K562 (cell line): ENCODE measurements at regions not wholly inside any gene's neighbourhood (a gene's known extent, or its start where the extent isn't known, plus 50 kb on each side); places are given as distances from the start of the nearest gene placed in this dataset.

Source experiments
- ATAC-seq: fragments of 200-7000 bp; cut with Tn5 transposase; 3 replicates; pipeline ENCODE4 v1.9.1; 2020; ENCODE audit warnings: moderate library complexity
- BruUV-seq: library from RNA; stranded (reverse); fragments of 400-500 nt; replicated peaks from 2 replicates; lab custom pipeline; 2021; lab: Mats Ljungman, UMichigan
- CTCF ChIA-PET: fragments of 300-600 bp; formaldehyde crosslinking; extraction: SDS; loops from one replicate; lab custom pipeline; 2021; ENCODE audit warnings: low intra/inter-chr PET ratio; lab: Yijun Ruan, JAX
- POLR2A ChIA-PET: fragments of 300-600, 350-650 bp; sonication (Branson Sonifier 250); formaldehyde crosslinking; extraction: SDS; loops from one replicate; lab custom pipeline; 2021; ENCODE audit warnings: antibody characterized with exemption, inconsistent platforms; lab: Yijun Ruan, JAX
- DNase-seq, 4 experiments: peaks; one replicate each; pipeline versions ENCODE4 v3.0.0 to v3.0.0-alpha.2; 2011 to 2018; ENCODE audit warnings: low spot score in 3 of 4, mixed read lengths in 3 of 4; ENCODE audit errors: extremely low read depth in 1 of 4
- FAIRE-seq: peaks from 2 replicates; lab custom pipeline; 2011; peaks lifted over from hg19 to GRCh38; lab: Jason Lieb, UNC
- H2AFZ ChIP-seq: 2 replicates; pipeline ENCODE4 v1.6.0; 2011; ENCODE audit warnings: low read depth, low read length, control low read depth, inconsistent platforms
- H3K27ac ChIP-seq: fragments of 200-600 bp; 3 replicates; pipeline ENCODE4 v1.8.0; 2011; ENCODE audit warnings: low read depth, mild to moderate bottlenecking, control low read depth, inconsistent platforms, low read length, moderate library complexity, mixed read lengths; ENCODE audit errors: extremely low read depth
- H3K27me3 ChIP-seq, 2 experiments: fragments of 300-600 bp in 1 of 2; 2 replicates in 1 of 2; 3 replicates in 1 of 2; pipeline versions ENCODE4 v1.6.0 to v1.8.0; 2011; ENCODE audit warnings: inconsistent platforms in 2 of 2, low read length in 2 of 2, mild to moderate bottlenecking in 1 of 2, mixed read lengths in 1 of 2, moderate library complexity in 1 of 2; ENCODE audit not compliant: control insufficient read depth in 2 of 2, insufficient read depth in 2 of 2
- H3K36me3 ChIP-seq: fragments of 300-600 bp; 3 replicates; pipeline ENCODE4 v1.8.0; 2011; ENCODE audit warnings: mild to moderate bottlenecking, low read length, inconsistent platforms; ENCODE audit not compliant: control insufficient read depth, insufficient read depth
- H3K4me1 ChIP-seq, 2 experiments: fragments of 200-600 bp in 1 of 2; replicated peaks in 1 of 2; 2 replicates in 1 of 2; 3 replicates in 1 of 2; pipeline versions ENCODE4 v1.5.1 to v1.8.0; 2011; ENCODE audit warnings: inconsistent platforms in 2 of 2, low read length in 2 of 2, mild to moderate bottlenecking in 1 of 2, mixed read lengths in 1 of 2, moderate library complexity in 1 of 2; ENCODE audit not compliant: control insufficient read depth in 2 of 2, insufficient read depth in 2 of 2
- H3K4me2 ChIP-seq: 2 replicates; pipeline ENCODE4 v1.6.1; 2011; ENCODE audit warnings: low read length, control low read depth, inconsistent platforms, mixed read lengths; ENCODE audit not compliant: insufficient read depth
- H3K4me3 ChIP-seq: fragments of 200-600 bp; sonication (generic), shearing (Covaris generic); 2 replicates; pipeline ENCODE4 v1.5.1; 2016; ENCODE audit warnings: control low read depth, inconsistent platforms
- H3K79me2 ChIP-seq: fragments of 200-600 bp; 3 replicates; pipeline ENCODE4 v1.8.0; 2011; ENCODE audit warnings: low read length, inconsistent platforms; ENCODE audit not compliant: control insufficient read depth, insufficient read depth
- H3K9ac ChIP-seq, 2 experiments: 2 replicates each; pipeline versions ENCODE4 v1.6.0 to v1.6.1; 2011; ENCODE audit warnings: low read depth in 2 of 2, low read length in 2 of 2, control low read depth in 1 of 2, inconsistent platforms in 1 of 2, mild to moderate bottlenecking in 1 of 2, mixed read lengths in 1 of 2; ENCODE audit not compliant: insufficient read depth in 1 of 2
- H3K9me1 ChIP-seq: one replicate; pipeline ENCODE4 v1.6.0; 2011; ENCODE audit warnings: inconsistent platforms, mild to moderate bottlenecking, low read length, moderate library complexity; ENCODE audit not compliant: control insufficient read depth, insufficient read depth
- H3K9me3 ChIP-seq: replicated peaks from 2 replicates; pipeline ENCODE4 v1.5.1; 2011; ENCODE audit warnings: low read depth, low read length, inconsistent platforms; ENCODE audit not compliant: control insufficient read depth, insufficient read depth
- H4K20me1 ChIP-seq: replicated peaks from 2 replicates; pipeline ENCODE4 v1.6.1; 2011; ENCODE audit warnings: low read length, inconsistent platforms, mixed read lengths; ENCODE audit not compliant: control insufficient read depth, insufficient read depth
- CBX5 ChIP-seq: IDR thresholded peaks from 2 replicates; pipeline ENCODE4 v1.6.1; 2014; ENCODE audit warnings: low read depth, borderline replicate concordance
- TCF7L2 ChIP-seq: fragments of 150-350 bp; IDR thresholded peaks from 2 replicates; pipeline ENCODE4 v1.6.1; 2016; ENCODE audit warnings: low read depth, mild to moderate bottlenecking, low read length, moderate library complexity
- ZNF121 ChIP-seq: sonication (generic); formaldehyde crosslinking; conservative IDR thresholded peaks from 2 replicates; pipeline ENCODE4 v1.8.0; 2022; ENCODE audit warnings: missing genetic modification reagents
- ZNF143 ChIP-seq: sonication (generic); formaldehyde crosslinking; IDR thresholded peaks from 2 replicates; pipeline ENCODE4 v1.9.0; 2022; ENCODE audit warnings: mild to moderate bottlenecking, missing genetic modification reagents
- ZNF699 ChIP-seq: fragments of 250-450 bp; sonication (Bioruptor Pico); IDR thresholded peaks from 2 replicates; pipeline ENCODE4 v1.8.0; 2021; ENCODE audit warnings: mild to moderate bottlenecking, moderate library complexity; ENCODE audit not compliant: insufficient replicate concordance
- WGBS: fragments of 100-300 bp; shearing (Covaris generic); methylation state at CpG from one replicate; pipeline ENCODE4 v1.1.6; 2016; ENCODE audit warnings: low coverage, mixed read lengths; ENCODE audit not compliant: insufficient coverage; ENCODE audit errors: missing lambda C conversion rate; 5-methylcytosine and 5-hydroxymethylcytosine counted together
- in situ Hi-C: fragments of 300-500 bp; cut with MboI; formaldehyde crosslinking; loops from 4 replicates; pipeline ENCODE4 v1.15.0; 2018; ENCODE audit warnings: inconsistent platforms, mixed read lengths
- intact Hi-C: fragments of 100-400 bp; cut with micrococcal nuclease; formaldehyde crosslinking; loops from 2 replicates; pipeline ENCODE4 v1.14.2; 2022
- TF ChIP-seq, protein P1 (sequence below): fragments of 450-650 bp; IDR thresholded peaks from 2 replicates; pipeline ENCODE4 v1.6.1; 2017; ENCODE audit warnings: antibody characterized with exemption, mild to moderate bottlenecking
- TF ChIP-seq, protein P2 (sequence below): fragments of 250-450 bp; sonication (Bioruptor Pico); IDR thresholded peaks from 2 replicates; pipeline ENCODE4 v1.8.0; 2021; ENCODE audit warnings: moderate library complexity, mild to moderate bottlenecking, inconsistent platforms
- TF ChIP-seq, protein P3 (sequence below): sonication (generic); formaldehyde crosslinking; IDR thresholded peaks from 2 replicates; pipeline ENCODE4 v1.8.1; 2023; ENCODE audit warnings: mild to moderate bottlenecking, missing genetic modification reagents
- TF ChIP-seq, protein P4 (sequence below): sonication (generic); formaldehyde crosslinking; IDR thresholded peaks from 2 replicates; pipeline ENCODE4 v1.8.1; 2023; ENCODE audit warnings: missing genetic modification reagents, mild to moderate bottlenecking, borderline replicate concordance

DNA sequence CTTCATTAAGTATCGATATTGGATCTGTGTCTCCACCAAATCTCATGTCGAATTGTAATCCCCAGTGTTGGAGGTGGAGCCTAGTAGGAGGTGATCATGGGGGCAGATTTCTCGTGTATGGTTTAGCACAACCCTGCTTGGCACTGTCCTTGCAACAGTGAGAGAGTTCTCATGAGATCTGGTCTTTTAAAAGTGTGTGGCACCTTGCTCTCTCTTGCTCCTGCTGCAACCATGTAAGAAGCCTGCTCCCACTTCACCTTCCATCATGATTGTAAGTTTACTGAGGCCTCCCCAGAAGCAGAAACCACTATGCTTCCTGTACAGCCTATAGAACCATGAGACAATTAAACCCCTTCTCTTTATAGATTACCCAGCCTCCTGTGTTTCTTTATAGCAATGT is 424.4 kb downstream of the NPHP4 start:
- Histone ChIP-seq H3K9me3 (no peaks in the 10 kb centered on the region), H3K4me1 (no peaks in the 10 kb centered on the region), H3K4me2 (no peak overlapping the region), H4K20me1 (no peaks in the 10 kb centered on the region), H3K9me1 (no peaks in the 10 kb centered on the region), H3K4me3 (no peak overlapping the region), H3K36me3 (no peaks in the 10 kb centered on the region), H3K9ac (no peak overlapping the region), H3K27me3 (peaks cover 0 to 4% of the 10 kb centered on the region in 2 experiments; a peak in 1 of 5 replicates), H3K79me2 (no peaks in the 10 kb centered on the region), H3K27ac (no peak overlapping the region), H2AFZ (no peak overlapping the region)
- POLR2A ChIA-PET, result no interaction called here
- ATAC-seq, result no peak
- CTCF ChIA-PET, result no interaction called here
- in situ Hi-C loops, result no loop called here
- WGBS, result 0% methylated on average over 3 of the region's 3 CpGs
- DNase-seq, result no peak
- no peak for FAIRE-seq
- BruUV-seq, result no TSS peak
- TF ChIP-seq TCF7L2, result no peak
- no peak for TF ChIP-seq ZNF143 (CRISPR knock-in tag)
- TF ChIP-seq ZNF699, result no peak
- TF ChIP-seq, protein P1, sequence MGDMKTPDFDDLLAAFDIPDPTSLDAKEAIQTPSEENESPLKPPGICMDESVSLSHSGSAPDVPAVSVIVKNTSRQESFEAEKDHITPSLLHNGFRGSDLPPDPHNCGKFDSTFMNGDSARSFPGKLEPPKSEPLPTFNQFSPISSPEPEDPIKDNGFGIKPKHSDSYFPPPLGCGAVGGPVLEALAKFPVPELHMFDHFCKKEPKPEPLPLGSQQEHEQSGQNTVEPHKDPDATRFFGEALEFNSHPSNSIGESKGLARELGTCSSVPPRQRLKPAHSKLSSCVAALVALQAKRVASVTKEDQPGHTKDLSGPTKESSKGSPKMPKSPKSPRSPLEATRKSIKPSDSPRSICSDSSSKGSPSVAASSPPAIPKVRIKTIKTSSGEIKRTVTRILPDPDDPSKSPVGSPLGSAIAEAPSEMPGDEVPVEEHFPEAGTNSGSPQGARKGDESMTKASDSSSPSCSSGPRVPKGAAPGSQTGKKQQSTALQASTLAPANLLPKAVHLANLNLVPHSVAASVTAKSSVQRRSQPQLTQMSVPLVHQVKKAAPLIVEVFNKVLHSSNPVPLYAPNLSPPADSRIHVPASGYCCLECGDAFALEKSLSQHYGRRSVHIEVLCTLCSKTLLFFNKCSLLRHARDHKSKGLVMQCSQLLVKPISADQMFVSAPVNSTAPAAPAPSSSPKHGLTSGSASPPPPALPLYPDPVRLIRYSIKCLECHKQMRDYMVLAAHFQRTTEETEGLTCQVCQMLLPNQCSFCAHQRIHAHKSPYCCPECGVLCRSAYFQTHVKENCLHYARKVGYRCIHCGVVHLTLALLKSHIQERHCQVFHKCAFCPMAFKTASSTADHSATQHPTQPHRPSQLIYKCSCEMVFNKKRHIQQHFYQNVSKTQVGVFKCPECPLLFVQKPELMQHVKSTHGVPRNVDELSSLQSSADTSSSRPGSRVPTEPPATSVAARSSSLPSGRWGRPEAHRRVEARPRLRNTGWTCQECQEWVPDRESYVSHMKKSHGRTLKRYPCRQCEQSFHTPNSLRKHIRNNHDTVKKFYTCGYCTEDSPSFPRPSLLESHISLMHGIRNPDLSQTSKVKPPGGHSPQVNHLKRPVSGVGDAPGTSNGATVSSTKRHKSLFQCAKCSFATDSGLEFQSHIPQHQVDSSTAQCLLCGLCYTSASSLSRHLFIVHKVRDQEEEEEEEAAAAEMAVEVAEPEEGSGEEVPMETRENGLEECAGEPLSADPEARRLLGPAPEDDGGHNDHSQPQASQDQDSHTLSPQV, result no peak
- TF ChIP-seq, protein P2, sequence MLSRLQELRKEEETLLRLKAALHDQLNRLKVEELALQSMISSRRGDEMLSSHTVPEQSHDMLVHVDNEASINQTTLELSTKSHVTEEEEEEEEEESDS (CRISPR knock-in tag), result no peak
- TF ChIP-seq, protein P3, sequence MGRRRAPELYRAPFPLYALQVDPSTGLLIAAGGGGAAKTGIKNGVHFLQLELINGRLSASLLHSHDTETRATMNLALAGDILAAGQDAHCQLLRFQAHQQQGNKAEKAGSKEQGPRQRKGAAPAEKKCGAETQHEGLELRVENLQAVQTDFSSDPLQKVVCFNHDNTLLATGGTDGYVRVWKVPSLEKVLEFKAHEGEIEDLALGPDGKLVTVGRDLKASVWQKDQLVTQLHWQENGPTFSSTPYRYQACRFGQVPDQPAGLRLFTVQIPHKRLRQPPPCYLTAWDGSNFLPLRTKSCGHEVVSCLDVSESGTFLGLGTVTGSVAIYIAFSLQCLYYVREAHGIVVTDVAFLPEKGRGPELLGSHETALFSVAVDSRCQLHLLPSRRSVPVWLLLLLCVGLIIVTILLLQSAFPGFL (CRISPR knock-in tag), result no peak
- no peak for TF ChIP-seq ZNF121 (CRISPR knock-in tag)
- TF ChIP-seq, protein P4, sequence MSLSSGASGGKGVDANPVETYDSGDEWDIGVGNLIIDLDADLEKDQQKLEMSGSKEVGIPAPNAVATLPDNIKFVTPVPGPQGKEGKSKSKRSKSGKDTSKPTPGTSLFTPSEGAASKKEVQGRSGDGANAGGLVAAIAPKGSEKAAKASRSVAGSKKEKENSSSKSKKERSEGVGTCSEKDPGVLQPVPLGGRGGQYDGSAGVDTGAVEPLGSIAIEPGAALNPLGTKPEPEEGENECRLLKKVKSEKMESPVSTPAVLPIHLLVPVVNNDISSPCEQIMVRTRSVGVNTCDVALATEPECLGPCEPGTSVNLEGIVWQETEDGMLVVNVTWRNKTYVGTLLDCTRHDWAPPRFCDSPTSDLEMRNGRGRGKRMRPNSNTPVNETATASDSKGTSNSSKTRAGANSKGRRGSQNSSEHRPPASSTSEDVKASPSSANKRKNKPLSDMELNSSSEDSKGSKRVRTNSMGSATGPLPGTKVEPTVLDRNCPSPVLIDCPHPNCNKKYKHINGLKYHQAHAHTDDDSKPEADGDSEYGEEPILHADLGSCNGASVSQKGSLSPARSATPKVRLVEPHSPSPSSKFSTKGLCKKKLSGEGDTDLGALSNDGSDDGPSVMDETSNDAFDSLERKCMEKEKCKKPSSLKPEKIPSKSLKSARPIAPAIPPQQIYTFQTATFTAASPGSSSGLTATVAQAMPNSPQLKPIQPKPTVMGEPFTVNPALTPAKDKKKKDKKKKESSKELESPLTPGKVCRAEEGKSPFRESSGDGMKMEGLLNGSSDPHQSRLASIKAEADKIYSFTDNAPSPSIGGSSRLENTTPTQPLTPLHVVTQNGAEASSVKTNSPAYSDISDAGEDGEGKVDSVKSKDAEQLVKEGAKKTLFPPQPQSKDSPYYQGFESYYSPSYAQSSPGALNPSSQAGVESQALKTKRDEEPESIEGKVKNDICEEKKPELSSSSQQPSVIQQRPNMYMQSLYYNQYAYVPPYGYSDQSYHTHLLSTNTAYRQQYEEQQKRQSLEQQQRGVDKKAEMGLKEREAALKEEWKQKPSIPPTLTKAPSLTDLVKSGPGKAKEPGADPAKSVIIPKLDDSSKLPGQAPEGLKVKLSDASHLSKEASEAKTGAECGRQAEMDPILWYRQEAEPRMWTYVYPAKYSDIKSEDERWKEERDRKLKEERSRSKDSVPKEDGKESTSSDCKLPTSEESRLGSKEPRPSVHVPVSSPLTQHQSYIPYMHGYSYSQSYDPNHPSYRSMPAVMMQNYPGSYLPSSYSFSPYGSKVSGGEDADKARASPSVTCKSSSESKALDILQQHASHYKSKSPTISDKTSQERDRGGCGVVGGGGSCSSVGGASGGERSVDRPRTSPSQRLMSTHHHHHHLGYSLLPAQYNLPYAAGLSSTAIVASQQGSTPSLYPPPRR (CRISPR knock-in tag), result no peak
- no peak for TF ChIP-seq CBX5
- intact Hi-C loops, result no loop called here
